Prostate gland (tissue), 2 donors: ENCODE measurements at regions not wholly inside any gene's neighbourhood (a gene's known extent, or its start where the extent isn't known, plus 50 kb on each side); places are given as distances from the start of the nearest gene placed in this dataset.

Experiments
- DNase-seq: peaks from one replicate; pipeline ENCODE4 v3.0.0-alpha.2; 2019; ENCODE audit warnings: low spot score
- H3K27ac ChIP-seq, 2 donors: fragments of 200-600 bp; sonication (generic); 2 replicates each; pipeline ENCODE4 v1.5.1; 2017 to 2019
- H3K27me3 ChIP-seq: fragments of 200-600 bp; sonication (generic); replicated peaks from 2 replicates; pipeline ENCODE4 v1.5.1; 2019; ENCODE audit not compliant: insufficient read depth
- H3K36me3 ChIP-seq, 2 donors: fragments of 200-600 bp; sonication (generic); 1 replicate in 1 of 2; 2 replicates in 1 of 2; pipeline versions ENCODE4 v1.5.1 to v1.8.1; 2017 to 2019
- H3K4me1 ChIP-seq: fragments of 200-600 bp; sonication (generic); replicated peaks from 2 replicates; pipeline ENCODE4 v1.5.1; 2019
- H3K4me3 ChIP-seq, 2 donors: fragments of 200-600 bp; sonication (generic); 2 replicates each; pipeline ENCODE4 v1.5.1; 2017 to 2019
- H3K9me3 ChIP-seq: fragments of 200-600 bp; sonication (generic); 2 replicates; pipeline ENCODE4 v1.5.1; 2017
- POLR2A ChIP-seq: fragments of 450-650 bp; IDR thresholded peaks from one replicate; pipeline ENCODE4 v1.6.1; 2016; ENCODE audit warnings: antibody characterized with exemption, mild to moderate bottlenecking
- POLR2AphosphoS5 ChIP-seq: sonication (generic); formaldehyde crosslinking; IDR thresholded peaks from one replicate; pipeline ENCODE4 v1.6.1; 2017; ENCODE audit warnings: antibody characterized with exemption
- WGBS: methylation state at CpG from one replicate; pipeline ENCODE4 v1.1.5; 2018; 5-methylcytosine and 5-hydroxymethylcytosine counted together
- intact Hi-C: fragments of 100-400 bp; cut with DNase I; formaldehyde crosslinking; loops from one replicate; pipeline ENCODE4 v1.14.2; 2022
- TF ChIP-seq, protein P1 (sequence below), 4 experiments: fragments of 200-600 bp in 2 of 4; fragments of 450-650 bp in 2 of 4; sonication (generic) in 2 of 4; IDR thresholded peaks; 1 replicate in 3 of 4; 2 replicates in 1 of 4; pipeline ENCODE4 v1.5.1; 2016 to 2019; ENCODE audit warnings: antibody characterized with exemption in 4 of 4, mild to moderate bottlenecking in 2 of 4, moderate library complexity in 2 of 4

DNA sequence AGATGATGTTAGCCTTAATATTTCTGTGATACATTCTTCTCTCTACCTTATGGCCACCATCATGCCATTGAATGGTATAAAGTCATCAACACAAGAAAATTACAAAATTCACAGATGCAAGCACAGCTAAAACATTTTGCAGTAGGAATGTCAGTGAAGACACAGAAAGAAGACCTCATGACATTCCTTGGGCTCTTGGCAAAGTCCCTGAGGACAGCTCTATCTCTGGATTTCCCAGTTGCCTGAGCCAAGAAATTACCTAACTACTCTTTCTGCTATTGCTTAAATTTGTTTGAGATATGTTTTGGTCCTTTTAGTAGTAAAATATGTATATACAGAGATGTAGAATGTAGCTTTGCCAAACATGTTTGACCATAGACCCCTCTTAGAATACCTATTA, 201.0 kb upstream of the STXBP5 start:
- Histone ChIP-seq H3K36me3 (no peaks in the 10 kb centered on the region), H3K27ac (no peak overlapping the region), H3K4me1 (no peaks in the 10 kb centered on the region), H3K9me3 (no peaks in the 10 kb centered on the region), H3K27me3 (no peaks in the 10 kb centered on the region), H3K4me3 (no peak overlapping the region)
- intact Hi-C loops = no loop called here
- DNase-seq = no peak
- no peak for TF ChIP-seq POLR2AphosphoS5
- TF ChIP-seq, protein P1, sequence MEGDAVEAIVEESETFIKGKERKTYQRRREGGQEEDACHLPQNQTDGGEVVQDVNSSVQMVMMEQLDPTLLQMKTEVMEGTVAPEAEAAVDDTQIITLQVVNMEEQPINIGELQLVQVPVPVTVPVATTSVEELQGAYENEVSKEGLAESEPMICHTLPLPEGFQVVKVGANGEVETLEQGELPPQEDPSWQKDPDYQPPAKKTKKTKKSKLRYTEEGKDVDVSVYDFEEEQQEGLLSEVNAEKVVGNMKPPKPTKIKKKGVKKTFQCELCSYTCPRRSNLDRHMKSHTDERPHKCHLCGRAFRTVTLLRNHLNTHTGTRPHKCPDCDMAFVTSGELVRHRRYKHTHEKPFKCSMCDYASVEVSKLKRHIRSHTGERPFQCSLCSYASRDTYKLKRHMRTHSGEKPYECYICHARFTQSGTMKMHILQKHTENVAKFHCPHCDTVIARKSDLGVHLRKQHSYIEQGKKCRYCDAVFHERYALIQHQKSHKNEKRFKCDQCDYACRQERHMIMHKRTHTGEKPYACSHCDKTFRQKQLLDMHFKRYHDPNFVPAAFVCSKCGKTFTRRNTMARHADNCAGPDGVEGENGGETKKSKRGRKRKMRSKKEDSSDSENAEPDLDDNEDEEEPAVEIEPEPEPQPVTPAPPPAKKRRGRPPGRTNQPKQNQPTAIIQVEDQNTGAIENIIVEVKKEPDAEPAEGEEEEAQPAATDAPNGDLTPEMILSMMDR (IDR thresholded peaks at IDR 0.05) = no peak
- TF ChIP-seq POLR2A = no peak

DNA sequence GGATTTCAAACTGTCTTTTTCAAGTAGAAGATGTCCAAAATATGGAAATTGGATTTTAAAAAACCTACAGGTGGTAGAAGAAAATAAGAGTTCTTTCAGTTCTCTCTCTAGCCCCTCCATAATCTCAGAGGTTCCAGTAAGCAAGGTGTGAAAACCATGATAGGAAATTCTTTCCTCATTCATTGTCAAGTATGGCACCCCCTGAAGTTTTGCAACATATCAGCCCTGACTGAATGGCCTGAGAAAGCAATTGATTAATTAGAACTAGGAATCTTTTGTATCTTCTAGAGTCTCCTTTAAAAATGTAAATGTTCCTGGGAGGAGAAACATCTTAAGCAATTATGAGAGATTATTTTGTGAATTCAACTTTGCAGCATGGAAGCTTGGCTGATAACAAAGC, 198.7 kb upstream of the STXBP5 start:
- Histone ChIP-seq H3K4me1 (no peaks in the 10 kb centered on the region), H3K4me3 (no peak overlapping the region), H3K9me3 (no peaks in the 10 kb centered on the region), H3K36me3 (no peaks in the 10 kb centered on the region), H3K27me3 (no peaks in the 10 kb centered on the region), H3K27ac (no peak overlapping the region)
- TF ChIP-seq POLR2A (no peak), POLR2AphosphoS5 (no peak)
- TF ChIP-seq, protein P1 (IDR thresholded peaks at IDR 0.05) = no peak
- no peak for DNase-seq
- intact Hi-C loops = no loop called here

DNA sequence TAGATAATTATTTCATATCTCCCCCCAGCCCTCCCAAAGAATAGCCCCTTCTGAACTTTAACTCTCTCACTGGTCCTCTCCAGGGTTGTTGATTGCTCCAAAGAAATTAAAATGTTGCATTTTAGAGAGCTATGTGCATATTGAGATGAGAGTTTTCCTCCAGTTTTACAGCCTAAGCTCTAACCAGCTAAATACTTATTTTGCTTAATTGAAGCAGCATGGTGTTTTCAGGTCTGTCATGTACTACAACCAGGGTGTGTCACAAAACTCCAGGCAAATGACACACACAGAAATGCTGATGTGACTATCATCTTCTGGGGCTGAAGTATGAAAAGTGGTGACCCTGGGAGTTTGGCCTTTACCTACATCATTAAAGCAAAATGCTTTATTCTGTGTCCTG, 196.8 kb upstream of the STXBP5 start:
- intact Hi-C loops = no loop called here
- TF ChIP-seq POLR2A (no peak), POLR2AphosphoS5 (no peak)
- TF ChIP-seq, protein P1 (IDR thresholded peaks at IDR 0.05) = no peak
- Histone ChIP-seq H3K27ac (no peak overlapping the region), H3K36me3 (no peaks in the 10 kb centered on the region), H3K4me3 (no peak overlapping the region), H3K4me1 (no peaks in the 10 kb centered on the region), H3K9me3 (no peaks in the 10 kb centered on the region), H3K27me3 (no peaks in the 10 kb centered on the region)
- no peak for DNase-seq

DNA sequence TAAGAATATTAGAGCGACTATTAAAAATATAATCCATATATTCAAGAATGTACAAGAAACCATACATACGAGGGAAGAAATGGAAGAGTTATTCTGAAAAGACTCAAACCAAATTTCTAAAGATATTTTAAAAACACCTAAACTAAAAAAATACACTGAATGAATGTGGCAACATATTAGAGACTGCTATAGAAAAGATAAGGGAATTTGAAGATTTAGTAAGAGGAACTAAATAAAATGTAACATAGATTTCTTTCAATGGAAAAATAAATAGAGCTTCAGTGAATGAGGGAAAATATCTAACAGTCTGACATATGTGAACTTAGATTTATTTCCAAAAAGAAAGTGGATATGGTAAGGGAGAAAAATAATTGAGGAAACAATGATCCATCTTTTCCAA, 194.9 kb upstream of the STXBP5 start:
- TF ChIP-seq POLR2A (no peak), POLR2AphosphoS5 (no peak)
- TF ChIP-seq, protein P1 (IDR thresholded peaks at IDR 0.05) = no peak
- WGBS = 94% methylated on average over 2 of the region's 2 CpGs
- DNase-seq = no peak
- no peak overlapping the region for H3K4me3 ChIP-seq
- no peaks in the 10 kb centered on the region for H3K9me3 ChIP-seq
- no peaks in the 10 kb centered on the region for H3K36me3 ChIP-seq
- intact Hi-C loops = no loop called here
- no peaks in the 10 kb centered on the region for H3K27me3 ChIP-seq
- H3K4me1 ChIP-seq = no peaks in the 10 kb centered on the region
- no peak overlapping the region for H3K27ac ChIP-seq

DNA sequence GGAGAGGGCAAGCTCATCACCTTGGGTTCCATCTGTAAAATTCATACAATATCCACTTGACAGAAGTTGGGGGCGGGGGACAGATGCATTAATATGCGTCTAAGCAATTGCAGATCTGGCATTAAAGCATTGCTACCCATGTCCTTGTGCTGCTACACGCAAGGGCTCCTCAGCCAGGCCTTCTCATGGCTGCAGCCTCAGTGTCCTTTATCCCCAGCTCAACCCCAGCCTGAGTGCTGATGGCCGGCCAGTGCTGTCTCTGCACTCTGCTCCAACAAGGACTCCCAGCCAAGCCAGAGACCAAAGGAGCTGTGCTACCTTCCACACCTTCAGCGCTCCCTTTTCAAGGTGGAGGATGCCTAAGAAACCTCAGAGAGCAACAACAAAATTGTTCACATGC, 188.5 kb upstream of the STXBP5 start:
- Histone ChIP-seq H3K36me3 (no peaks in the 10 kb centered on the region), H3K27ac (no peak overlapping the region), H3K9me3 (no peaks in the 10 kb centered on the region), H3K27me3 (no peaks in the 10 kb centered on the region), H3K4me3 (no peak overlapping the region), H3K4me1 (no peaks in the 10 kb centered on the region)
- intact Hi-C loops = no loop called here
- WGBS = 94% methylated on average over 5 of the region's 5 CpGs
- TF ChIP-seq POLR2A (no peak), POLR2AphosphoS5 (no peak)
- TF ChIP-seq, protein P1 (IDR thresholded peaks at IDR 0.05) = no peak
- no peak for DNase-seq
